HUES64 (cell line): ENCODE measurements at regions not wholly inside any gene's neighbourhood (a gene's known extent, or its start where the extent isn't known, plus 50 kb on each side); places are given as distances from the start of the nearest gene placed in this dataset.
A peak's percentile ranks its signal among the peaks of the same experiment; 100 is the strongest.
"Not testable (repeated sequence)": the region's sequence is repeated elsewhere in the genome, so short reads cannot be mapped to it uniquely, and the experiment has no call there.

ENCODE experiments used
- H3K27ac ChIP-seq: 2 replicates; pipeline ENCODE4 v1.7.0; 2013; ENCODE audit warnings: low read depth, low read length, inconsistent platforms
- H3K27me3 ChIP-seq: 2 replicates; pipeline ENCODE4 v1.6.1; 2013; ENCODE audit warnings: mild to moderate bottlenecking, low read length; ENCODE audit not compliant: insufficient read depth
- H3K36me3 ChIP-seq: 2 replicates; pipeline ENCODE4 v1.6.1; 2013; ENCODE audit warnings: mild to moderate bottlenecking, low read length; ENCODE audit not compliant: insufficient read depth
- H3K4me1 ChIP-seq: 2 replicates; pipeline ENCODE4 v1.6.1; 2013; ENCODE audit warnings: mild to moderate bottlenecking, low read length, moderate library complexity; ENCODE audit not compliant: insufficient read depth
- H3K4me3 ChIP-seq: 2 replicates; pipeline ENCODE4 v1.5.1; 2013; ENCODE audit warnings: mild to moderate bottlenecking, low read length, moderate library complexity
- H3K9ac ChIP-seq: 2 replicates; pipeline ENCODE4 v1.6.1; 2013; ENCODE audit warnings: mild to moderate bottlenecking, low read depth, low read length
- H3K9me3 ChIP-seq: 2 replicates; pipeline ENCODE4 v1.6.1; 2013; ENCODE audit warnings: low read depth, low read length; ENCODE audit not compliant: insufficient read depth
- WGBS: fragments of 150-250, 120-280 bp; methylation state at CpG from one replicate; pipeline ENCODE4 v1.1.7; 2013; ENCODE audit warnings: missing lambda C conversion rate; 5-methylcytosine and 5-hydroxymethylcytosine counted together

GRCh38 chr15:92817339-92817886 is 82.7 kb upstream of the CHD2 start:
- Histone ChIP-seq H3K27ac (no peak overlapping the region), H3K9ac (no peak overlapping the region), H3K27me3 (no peaks in the 10 kb centered on the region), H3K9me3 (no peaks in the 10 kb centered on the region), H3K36me3 (no peaks in the 10 kb centered on the region), H3K4me3 (no peak overlapping the region), H3K4me1 (peaks cover 48% of the 10 kb centered on the region)
- 61% methylated on average over 6 of the region's 7 CpGs for WGBS

DNA sequence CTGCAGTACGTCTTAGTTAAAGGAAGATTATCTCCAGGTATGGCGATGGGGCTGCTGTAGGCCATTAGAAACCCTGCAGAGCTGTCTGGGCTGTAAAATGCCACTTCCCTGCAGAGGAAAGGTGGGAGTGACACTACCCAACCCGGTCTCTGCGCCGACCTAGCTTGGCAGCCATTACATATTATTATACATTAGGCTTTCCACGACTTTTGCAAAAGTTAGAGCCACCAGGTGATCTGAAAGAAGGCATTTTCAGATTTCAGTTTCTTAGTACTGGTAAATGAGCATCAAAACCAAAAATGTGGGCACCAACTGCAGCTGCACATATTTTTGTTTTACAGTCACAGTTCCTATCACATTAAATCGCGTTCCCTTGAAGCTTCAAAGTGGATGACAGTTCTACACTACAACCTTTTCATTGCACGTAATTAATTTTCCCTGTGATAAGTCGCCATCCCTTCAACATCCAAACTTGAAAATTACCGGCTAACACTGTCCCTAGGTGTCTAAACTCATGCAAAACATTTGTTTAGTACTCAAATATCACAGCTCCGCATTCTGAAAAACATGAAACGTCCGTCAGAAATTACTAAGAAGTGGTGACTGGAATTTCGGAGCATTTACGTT is 81.4 kb upstream of the CHD2 start:
- Histone ChIP-seq H3K4me1 (peaks cover 58% of the 10 kb centered on the region), H3K9ac (peak overlapping the region; percentile 77; the same call in 1 of the 2 replicates), H3K27ac (peak overlapping the region; percentile 96), H3K9me3 (no peaks in the 10 kb centered on the region), H3K36me3 (no peaks in the 10 kb centered on the region), H3K4me3 (0 out of 2 replicates have a peak overlapping the region, but pooled peaks have one; percentile 53), H3K27me3 (no peaks in the 10 kb centered on the region)
- WGBS: 41% methylated on average over 16 of the region's 16 CpGs

GRCh38 chr15:92819278-92820235 is 80.6 kb upstream of the CHD2 start:
- Histone ChIP-seq H3K9me3 (no peaks in the 10 kb centered on the region), H3K27ac (peak overlapping the region; percentile 96), H3K4me1 (peaks cover 60% of the 10 kb centered on the region), H3K27me3 (no peaks in the 10 kb centered on the region), H3K4me3 (peak overlapping the region; percentile 53), H3K36me3 (no peaks in the 10 kb centered on the region), H3K9ac (peak overlapping the region; percentile 77; the same call in 1 of the 2 replicates)
- WGBS: 24% methylated on average over 11 of the region's 16 CpGs

- Histone ChIP-seq H3K4me3 (peak overlapping the region; percentile 53), H3K27ac (peak overlapping the region; percentile 96), H3K9me3 (no peaks in the 10 kb centered on the region), H3K27me3 (no peaks in the 10 kb centered on the region), H3K36me3 (no peaks in the 10 kb centered on the region), H3K9ac (peak overlapping the region; percentile 88), H3K4me1 (peaks cover 66% of the 10 kb centered on the region)
- WGBS: 10% methylated on average over 35 of the region's 36 CpGs
Measured at GRCh38 chr15:92820236-92821021, 79.7 kb upstream of the CHD2 start.

GRCh38 chr15:92821491-92822116 is 78.5 kb upstream of the CHD2 start:
- peak overlapping the region; percentile 50 for H3K27ac ChIP-seq
- 0 out of 2 replicates have a peak overlapping the region, but pooled peaks have one; percentile 4 for H3K9ac ChIP-seq
- H3K4me1 ChIP-seq: peaks cover 66% of the 10 kb centered on the region
- WGBS: 45% methylated on average over 5 of the region's 5 CpGs
- H3K4me3 ChIP-seq: peak overlapping the region; percentile 9; the same call in 1 of the 2 replicates
- no peaks in the 10 kb centered on the region for H3K9me3 ChIP-seq
- H3K27me3 ChIP-seq: no peaks in the 10 kb centered on the region
- H3K36me3 ChIP-seq: no peaks in the 10 kb centered on the region

DNA sequence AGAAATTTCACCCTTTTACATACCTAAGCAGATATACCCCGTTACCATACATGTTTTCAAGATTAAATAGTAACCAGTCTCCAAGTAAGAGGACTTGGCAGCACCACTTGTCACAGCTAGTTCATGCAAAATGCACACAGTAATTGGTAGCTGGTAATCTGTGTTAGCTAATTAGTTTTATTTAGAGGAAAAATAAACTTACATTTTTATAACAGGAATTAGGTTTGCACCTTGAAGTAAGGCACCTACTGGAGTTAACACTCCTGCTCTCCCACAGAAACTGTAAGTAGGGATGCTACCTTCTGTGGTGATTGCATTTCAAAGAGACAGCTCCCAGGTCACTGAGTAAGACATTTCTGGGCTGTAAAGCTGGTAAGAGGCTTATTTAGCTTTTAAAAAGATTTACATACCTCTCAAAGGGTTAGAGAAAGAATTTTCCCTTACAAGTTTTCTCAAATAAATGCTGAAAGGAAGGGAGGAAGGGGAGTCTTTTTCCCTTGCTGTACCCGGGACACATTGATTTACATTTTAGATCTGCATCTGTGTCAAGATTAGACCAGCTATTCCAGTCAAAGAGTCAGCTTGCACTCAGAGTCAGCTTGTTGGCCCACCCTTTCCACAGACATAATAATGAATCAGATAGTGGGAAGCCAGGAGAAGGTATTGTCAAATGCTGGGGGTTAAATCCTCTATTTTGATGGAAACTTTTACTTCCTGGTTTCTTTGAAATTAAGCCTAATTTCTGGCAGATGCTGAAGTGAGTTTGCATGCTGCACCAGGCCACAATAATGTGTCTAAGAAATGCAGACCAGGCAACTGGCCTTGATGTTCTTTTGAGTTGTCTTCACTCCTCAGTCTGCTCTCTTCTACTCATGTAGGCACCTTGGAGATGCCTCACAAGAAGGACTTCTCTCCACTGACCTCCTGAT is 77.6 kb upstream of the CHD2 start:
- 22% methylated on average over 2 of the region's 2 CpGs for WGBS
- Histone ChIP-seq H3K27me3 (no peaks in the 10 kb centered on the region), H3K4me1 (peaks cover 63% of the 10 kb centered on the region), H3K9me3 (no peaks in the 10 kb centered on the region), H3K4me3 (peak overlapping the region; percentile 9; the same call in 1 of the 2 replicates), H3K27ac (peak overlapping the region; percentile 50), H3K9ac (no peak overlapping the region; the same call in 1 of the 2 replicates), H3K36me3 (no peaks in the 10 kb centered on the region)

DNA sequence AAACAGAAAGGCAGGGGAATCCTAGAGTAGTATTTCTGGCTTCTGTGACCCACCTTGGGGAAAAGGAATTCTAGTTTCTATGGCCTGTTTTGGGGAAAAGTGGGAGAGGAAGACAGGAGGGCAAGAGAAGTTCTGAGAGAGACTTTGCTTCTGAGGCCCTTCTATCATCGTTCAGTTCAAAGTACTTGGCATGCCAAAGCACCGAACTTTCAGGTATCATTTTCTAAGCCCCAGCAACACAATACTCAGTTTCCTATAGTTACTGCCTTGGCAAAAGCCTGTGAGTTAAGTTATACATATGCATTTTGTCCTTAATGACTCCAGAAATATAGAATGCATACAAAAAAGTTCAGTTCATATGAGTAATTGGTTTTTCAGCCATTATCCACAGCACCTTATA is 74.1 kb upstream of the CHD2 start:
- no peaks in the 10 kb centered on the region for H3K27me3 ChIP-seq
- H3K9me3 ChIP-seq: no peaks in the 10 kb centered on the region
- no peak overlapping the region for H3K27ac ChIP-seq
- 86% methylated on average over 2 of the region's 2 CpGs for WGBS
- no peak overlapping the region for H3K4me3 ChIP-seq
- no peaks in the 10 kb centered on the region for H3K36me3 ChIP-seq
- peaks cover 43% of the 10 kb centered on the region for H3K4me1 ChIP-seq
- no peak overlapping the region for H3K9ac ChIP-seq

DNA sequence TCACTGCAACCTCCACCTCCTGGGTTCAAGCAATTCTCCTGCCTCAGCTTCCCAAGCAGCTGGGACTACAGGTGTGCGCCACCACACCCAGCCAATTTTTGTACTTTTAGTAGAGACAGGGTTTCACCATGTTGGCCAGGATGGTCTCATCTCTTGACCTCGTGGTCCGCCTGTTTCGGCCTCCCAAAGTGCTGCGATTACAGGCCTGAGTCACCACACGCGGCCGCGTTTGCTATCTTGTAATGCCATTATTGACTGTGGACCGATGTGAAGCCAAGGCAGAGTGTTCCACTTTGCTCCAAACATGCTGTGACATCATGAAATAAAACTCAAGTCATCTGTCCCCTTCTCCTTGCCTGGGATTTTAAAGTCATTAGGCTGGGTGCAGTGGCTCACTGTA is 72.1 kb upstream of the CHD2 start:
- not testable (repeated sequence) for H3K27me3 ChIP-seq, H3K27ac ChIP-seq, H3K4me3 ChIP-seq, H3K36me3 ChIP-seq, H3K9ac ChIP-seq, H3K9me3 ChIP-seq
- H3K4me1 ChIP-seq: peaks cover 42% of the 10 kb centered on the region
- 97% methylated on average over 10 of the region's 10 CpGs for WGBS

GRCh38 chr15:92829875-92830274 is 70.2 kb upstream of the CHD2 start:
- Histone ChIP-seq H3K4me1 (peaks cover 36% of the 10 kb centered on the region), H3K9ac (no peak overlapping the region), H3K27me3 (no peaks in the 10 kb centered on the region), H3K9me3 (no peaks in the 10 kb centered on the region), H3K27ac (peak overlapping the region; percentile 22; the same call in 1 of the 2 replicates), H3K4me3 (no peak overlapping the region), H3K36me3 (no peaks in the 10 kb centered on the region)
- 90% methylated on average over 3 of the region's 3 CpGs for WGBS
